ENCODE measurements at regions not wholly inside any gene's neighbourhood (a gene's known extent, or its start where the extent isn't known, plus 50 kb on each side); places are given as distances from the start of the nearest gene placed in this dataset.
"Not testable (repeated sequence)": the region's sequence is repeated elsewhere in the genome, so short reads cannot be mapped to it uniquely, and the experiment has no call there.

DNA sequence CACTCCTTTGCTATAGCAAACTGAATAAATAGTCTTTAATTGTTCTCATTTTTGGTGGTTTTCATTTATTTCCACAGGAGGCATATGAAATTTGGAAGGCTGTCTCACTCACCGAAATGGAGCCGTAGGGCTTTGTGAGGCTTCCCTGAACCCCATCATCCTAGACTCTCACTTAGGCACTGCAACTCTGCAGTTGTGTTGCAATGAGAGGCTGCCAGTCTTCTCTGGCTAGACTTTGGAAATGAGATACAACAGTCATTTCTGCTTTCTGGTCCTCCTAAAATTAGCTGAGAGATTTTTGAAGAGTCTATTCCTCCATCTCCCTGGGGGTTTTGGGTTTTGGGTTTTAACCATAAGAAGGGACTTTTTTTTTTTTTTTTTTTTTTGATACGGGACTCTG lies 146.5 kb downstream of the SH3BGRL start:
- no peak for DNase-seq

DNA sequence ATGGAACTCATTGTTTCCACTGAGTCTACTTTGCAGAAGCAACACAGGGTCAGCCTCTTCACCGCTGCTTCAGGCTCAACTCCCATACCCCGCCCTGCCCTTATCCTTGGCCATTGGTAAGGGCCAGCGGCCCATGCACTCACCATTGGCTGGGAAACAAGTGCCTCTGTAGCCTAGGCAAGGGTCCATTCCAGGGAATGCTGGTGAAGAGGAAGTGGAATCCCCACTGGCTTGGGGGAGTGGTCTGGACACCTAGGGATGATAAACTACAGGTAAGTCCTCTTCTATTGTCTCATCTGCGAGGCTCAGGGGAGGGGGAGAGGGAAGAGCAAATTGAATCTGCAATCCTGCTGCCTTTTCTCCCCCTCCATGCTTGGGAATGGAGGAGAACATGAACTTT lies 153.1 kb downstream of the SH3BGRL start:
- DNase-seq = no peak

DNA sequence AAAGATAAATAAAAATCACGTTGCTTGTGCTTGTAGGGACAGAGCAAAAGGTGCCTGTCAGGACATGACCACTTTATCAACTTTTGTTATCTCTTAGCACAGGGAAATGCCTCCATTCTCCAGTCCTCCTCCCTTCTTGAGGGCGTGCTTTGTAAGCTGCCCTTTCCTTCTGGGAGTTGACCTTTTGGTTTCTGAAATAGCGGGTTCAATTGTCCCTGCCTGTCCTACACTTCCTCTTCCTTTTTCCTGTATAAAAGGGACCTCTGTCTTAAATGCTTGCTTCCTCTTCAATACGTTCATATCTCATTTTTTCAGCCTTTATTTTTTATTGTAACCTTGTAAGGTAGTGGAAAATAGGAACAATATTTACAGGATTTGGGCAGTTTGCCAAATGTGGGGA lies 153.5 kb downstream of the SH3BGRL start:
- DNase-seq = no peak

DNA sequence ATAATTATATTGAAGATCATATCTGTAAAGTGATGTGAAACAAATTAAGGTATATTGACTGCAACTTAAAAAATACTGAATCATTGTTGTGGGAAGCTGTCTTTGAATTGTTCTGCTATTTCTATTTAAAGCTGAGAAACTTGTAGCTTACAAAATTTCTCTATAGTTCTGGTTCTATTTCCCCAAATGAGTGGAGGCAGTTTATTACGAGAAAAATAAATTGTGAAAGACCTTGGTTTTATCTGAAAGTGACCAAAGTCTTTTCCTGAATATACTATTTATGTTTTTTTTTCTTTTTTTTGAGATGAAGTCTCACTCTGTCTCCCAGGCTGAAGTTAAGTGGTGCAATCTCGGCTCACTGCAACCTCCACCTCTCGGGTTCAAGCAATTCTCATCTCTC lies 165.4 kb downstream of the SH3BGRL start:
- DNase-seq = no peak

DNA sequence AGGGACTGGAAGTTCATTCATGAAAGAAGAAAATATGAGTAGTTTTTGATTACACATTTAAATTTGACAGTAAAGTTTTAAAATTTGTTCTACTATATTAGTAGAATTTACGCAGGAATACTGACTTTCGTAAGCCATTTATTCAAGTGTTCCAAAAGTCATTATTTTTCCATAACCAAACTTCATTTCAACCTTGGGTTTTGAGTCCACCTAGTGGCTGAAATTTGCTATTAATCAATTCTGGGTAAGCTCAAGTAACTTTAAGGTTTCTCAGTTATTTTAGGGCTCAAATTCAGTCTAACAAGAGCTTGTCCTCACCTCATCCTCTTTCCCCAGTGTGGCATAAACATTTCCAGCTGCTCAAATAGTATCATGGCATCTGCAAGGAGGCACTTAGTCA lies 175.4 kb downstream of the SH3BGRL start:
- DNase-seq = peak; percentile 0

DNA sequence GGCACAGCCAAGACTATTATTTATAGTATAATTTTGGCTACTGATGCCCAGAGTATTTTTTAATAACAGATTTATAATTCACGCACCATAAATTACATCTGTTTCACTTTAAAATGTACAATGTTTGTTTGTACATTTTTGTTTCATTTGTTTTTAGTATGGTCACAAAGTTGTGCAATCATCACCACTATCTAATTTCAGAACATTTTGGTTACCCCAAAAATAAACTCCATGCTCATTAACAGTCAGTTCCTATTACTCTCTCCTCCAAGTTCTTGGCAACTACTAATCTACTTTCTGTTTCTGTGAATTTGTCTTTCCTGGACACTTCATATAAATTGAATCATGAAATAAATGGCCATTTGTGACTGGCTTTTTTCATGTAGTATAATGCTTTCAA lies 176.7 kb downstream of the SH3BGRL start:
- DNase-seq = no peak

DNA sequence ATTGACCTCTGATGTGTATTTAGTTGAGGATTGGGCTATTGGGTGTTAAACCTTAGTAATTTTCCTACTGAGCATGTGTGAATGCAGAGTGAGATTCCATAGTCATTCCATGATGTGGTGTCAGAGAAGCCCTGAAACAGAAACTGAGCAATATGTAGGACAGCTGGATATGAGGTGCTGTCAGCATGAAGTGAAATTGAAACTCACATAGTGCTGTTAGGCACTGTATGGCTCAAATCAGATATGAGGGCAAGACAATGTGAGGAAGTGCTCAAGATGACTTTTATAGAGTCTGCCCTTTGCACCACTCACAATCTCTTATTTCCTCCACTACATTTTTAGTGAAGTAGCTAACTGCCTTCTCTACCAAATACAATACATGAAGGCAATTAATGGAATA lies 188.3 kb downstream of the SH3BGRL start:
- no peak for DNase-seq

DNA sequence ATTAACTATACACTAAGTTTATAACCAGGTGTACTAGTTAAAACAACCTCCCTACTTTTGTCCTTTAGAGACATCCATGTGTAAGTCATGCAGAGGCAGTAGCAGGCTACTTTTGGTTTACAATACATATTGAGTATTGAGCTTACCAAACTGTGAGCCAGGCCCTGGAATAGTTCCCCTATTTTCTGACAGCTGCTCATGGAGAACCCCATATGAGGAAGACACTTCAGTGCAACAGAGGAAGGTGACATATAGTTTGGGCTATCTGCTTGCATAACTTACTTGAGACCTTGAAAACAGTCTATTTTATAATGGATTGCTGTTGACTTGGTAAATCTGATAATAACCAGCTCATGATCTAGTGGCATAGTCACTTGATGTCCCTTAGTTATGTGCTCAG lies 190.5 kb downstream of the SH3BGRL start:
- DNase-seq = no peak

DNA sequence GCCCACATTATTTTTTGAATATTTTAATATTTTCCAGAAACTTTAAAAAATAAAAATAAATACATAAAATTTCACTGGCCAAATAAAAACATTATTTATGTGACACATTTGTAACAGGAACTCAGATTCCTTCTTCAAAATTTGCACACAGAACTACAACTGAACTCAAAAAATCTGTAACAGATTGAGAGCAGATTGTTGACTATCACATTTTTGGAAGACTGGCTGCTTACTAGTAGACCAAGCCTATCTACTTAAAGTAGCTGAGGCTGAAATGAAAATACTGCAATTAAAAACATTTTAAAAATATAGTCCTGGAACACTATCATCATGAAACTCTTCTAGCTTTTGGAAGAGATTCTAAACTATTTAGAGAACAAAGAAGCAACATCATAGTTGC lies 203.9 kb downstream of the SH3BGRL start:
- no peak for DNase-seq

DNA sequence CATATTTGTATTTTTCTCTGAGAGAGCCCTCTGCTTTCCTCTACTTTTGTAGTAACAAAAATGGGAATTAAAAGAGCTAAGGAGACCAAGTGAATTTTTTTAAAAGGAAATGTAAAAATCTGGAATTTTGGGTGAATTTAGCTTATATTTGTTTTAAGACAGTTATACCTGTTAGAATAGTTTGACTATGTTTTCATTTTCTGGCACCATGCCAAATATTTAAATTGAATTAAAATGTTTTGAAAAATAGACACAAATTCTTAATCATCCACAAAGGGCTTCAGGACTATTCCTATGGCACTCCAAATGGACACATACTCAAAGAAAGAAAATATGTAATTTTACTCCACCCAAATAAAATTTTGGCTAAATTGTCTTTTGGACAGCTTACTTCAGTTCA lies 209.6 kb downstream of the SH3BGRL start:
- no peak for DNase-seq

DNA sequence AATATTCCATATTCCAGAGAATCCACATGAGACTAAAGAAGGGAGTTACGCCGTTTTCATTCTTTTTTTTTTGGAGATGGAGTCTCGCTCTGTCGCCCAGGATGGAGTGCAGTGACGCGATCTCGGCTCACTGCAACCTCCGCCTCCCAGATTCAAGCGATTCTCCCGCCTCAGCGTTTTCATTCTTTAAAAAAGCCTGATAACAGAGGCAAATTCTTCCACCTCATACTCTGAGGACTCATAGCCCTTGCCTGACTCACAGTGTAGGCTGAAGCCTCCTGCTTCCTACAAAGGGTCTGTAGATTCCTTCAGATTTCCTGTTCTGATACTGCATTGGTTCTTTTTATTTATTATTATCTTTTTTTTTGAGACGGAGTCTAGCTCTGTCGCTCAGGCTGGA lies 210.5 kb downstream of the SH3BGRL start:
- DNase-seq = no peak

DNA sequence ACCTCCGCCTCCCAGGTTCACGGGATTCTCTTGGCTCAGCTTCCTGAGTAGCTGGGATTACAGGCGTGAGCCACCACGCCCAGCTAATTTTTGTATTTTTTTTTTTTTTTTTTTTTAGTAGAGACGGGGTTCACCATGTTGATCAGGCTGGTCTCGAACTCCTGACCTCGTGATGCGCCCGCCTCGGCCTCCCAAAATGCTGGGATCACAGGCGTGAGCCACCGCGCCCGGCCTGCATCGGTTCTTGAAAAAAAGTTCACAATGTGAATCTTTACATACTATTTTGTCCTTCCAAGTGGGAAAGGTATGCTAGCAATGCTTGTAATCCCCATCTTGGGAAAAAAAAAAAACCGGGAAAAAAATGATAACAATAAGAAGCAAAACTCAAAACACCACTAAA lies 211.0 kb downstream of the SH3BGRL start:
- not testable (repeated sequence) for DNase-seq

DNA sequence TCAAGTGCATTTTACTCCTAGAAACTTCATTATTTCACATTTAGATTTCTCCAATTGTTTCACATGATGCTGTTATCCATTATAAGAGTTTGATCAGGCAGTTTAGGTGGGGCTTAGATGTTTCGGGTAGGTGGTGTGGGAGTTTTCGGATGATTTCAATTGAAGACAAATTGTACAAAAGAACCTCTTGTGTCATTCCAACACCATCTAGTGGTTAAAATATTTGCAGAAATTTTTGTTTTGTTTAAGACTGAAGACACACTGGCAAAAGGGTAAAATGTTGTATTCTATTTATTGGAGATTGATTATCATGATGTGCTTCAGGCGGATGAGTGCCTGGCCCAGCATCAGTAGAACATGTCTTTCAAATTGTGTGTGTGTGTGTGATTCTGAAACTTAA lies 212.7 kb downstream of the SH3BGRL start:
- no peak for DNase-seq

Measured in NCI-H2171 treated with DMSO at 0.1 percent for 48 hours (cell line).